ENCODE measurements at regions not wholly inside any gene's neighbourhood (a gene's known extent, or its start where the extent isn't known, plus 50 kb on each side); places are given as distances from the start of the nearest gene placed in this dataset.

- Histone ChIP-seq H3K9ac (ENCODE audit: insufficient read length) (no peak overlapping the region), H3K9me3 (ENCODE audit: low read depth, low read length) (no peaks in the 10 kb centered on the region)
- no peak for TF ChIP-seq POLR2AphosphoS5 (IDR thresholded peaks at IDR 0.05; ENCODE audit: borderline replicate concordance, low read depth, low read length)
- TF ChIP-seq EZH2 (IDR thresholded peaks at IDR 0.05), result no peak
- TF ChIP-seq FOXP2 (optimal IDR thresholded peaks at IDR 0.05; ENCODE audit: control extremely low read depth, extremely low read length, insufficient read depth), result no peak
These were observed 179.3 kb upstream of the PCDH17 start for GRCh38 chr13:57452228-57452627.

GRCh38 chr13:57470491-57470890 lies 161.1 kb upstream of the PCDH17 start:
- peak; percentile 72 for DNase-seq (ENCODE audit: low read depth, low spot score)
- TF ChIP-seq POLR2AphosphoS5 (IDR thresholded peaks at IDR 0.05; ENCODE audit: borderline replicate concordance, low read depth, low read length), result no peak; the same call in 1 of the 2 replicates
- peaks cover 4% of the 10 kb centered on the region; the same call in 1 of the 2 replicates for H3K9me3 ChIP-seq (ENCODE audit: low read depth, low read length)
- no peaks in the 10 kb centered on the region for H3K36me3 ChIP-seq (ENCODE audit: insufficient read depth, low read length)
- peak overlapping the region; percentile 37 for H3K4me3 ChIP-seq
- peak overlapping the region; percentile 96 for H3K27ac ChIP-seq
- H3K9ac ChIP-seq (ENCODE audit: insufficient read length), result no peak overlapping the region

More at GRCh38 chr13:57452228-57452627, 179.3 kb upstream of the PCDH17 start:
- no peak overlapping the region for H3K4me3 ChIP-seq
- H3K36me3 ChIP-seq (ENCODE audit: insufficient read depth, low read length), result no peaks in the 10 kb centered on the region
- no peak for DNase-seq (ENCODE audit: low read depth, low spot score)
- no peak overlapping the region for H3K27ac ChIP-seq

GRCh38 chr13:57491318-57491717 lies 140.2 kb upstream of the PCDH17 start:
- H3K9me3 ChIP-seq (ENCODE audit: low read depth, low read length), result no peaks in the 10 kb centered on the region
- no peak for DNase-seq (ENCODE audit: low read depth, low spot score)
- no peak overlapping the region for H3K4me3 ChIP-seq
- H3K9ac ChIP-seq (ENCODE audit: insufficient read length), result no peak overlapping the region
- no peak overlapping the region for H3K27ac ChIP-seq
- no peaks in the 10 kb centered on the region for H3K36me3 ChIP-seq (ENCODE audit: insufficient read depth, low read length)
- TF ChIP-seq POLR2AphosphoS5 (IDR thresholded peaks at IDR 0.05; ENCODE audit: borderline replicate concordance, low read depth, low read length), result no peak
- TF ChIP-seq EZH2 (IDR thresholded peaks at IDR 0.05), result no peak
- TF ChIP-seq FOXP2 (optimal IDR thresholded peaks at IDR 0.05; ENCODE audit: control extremely low read depth, extremely low read length, insufficient read depth), result no peak

GRCh38 chr13:57507752-57508463 lies 123.6 kb upstream of the PCDH17 start:
- Histone ChIP-seq H3K9me3 (ENCODE audit: low read depth, low read length) (no peaks in the 10 kb centered on the region), H3K9ac (ENCODE audit: insufficient read length) (no peak overlapping the region), H3K36me3 (ENCODE audit: insufficient read depth, low read length) (no peaks in the 10 kb centered on the region), H3K4me3 (no peak overlapping the region), H3K27ac (no peak overlapping the region)
- TF ChIP-seq FOXP2 (optimal IDR thresholded peaks at IDR 0.05; ENCODE audit: control extremely low read depth, extremely low read length, insufficient read depth) (no peak), POLR2AphosphoS5 (IDR thresholded peaks at IDR 0.05; ENCODE audit: borderline replicate concordance, low read depth, low read length) (no peak), EZH2 (IDR thresholded peaks at IDR 0.05) (no peak)
- no peak for DNase-seq (ENCODE audit: low read depth, low spot score)

GRCh38 chr13:57511603-57512002 lies 119.9 kb upstream of the PCDH17 start:
- H3K4me3 ChIP-seq, result no peak overlapping the region
- H3K9ac ChIP-seq (ENCODE audit: insufficient read length), result no peak overlapping the region
- TF ChIP-seq EZH2 (IDR thresholded peaks at IDR 0.05), result no peak
- no peak for DNase-seq (ENCODE audit: low read depth, low spot score)
- H3K36me3 ChIP-seq (ENCODE audit: insufficient read depth, low read length), result no peaks in the 10 kb centered on the region
- H3K27ac ChIP-seq, result no peak overlapping the region
- H3K9me3 ChIP-seq (ENCODE audit: low read depth, low read length), result no peaks in the 10 kb centered on the region

- Histone ChIP-seq H3K4me3 (no peak overlapping the region), H3K9me3 (ENCODE audit: low read depth, low read length) (peaks cover 4% of the 10 kb centered on the region; the same call in 1 of the 2 replicates)
- TF ChIP-seq POLR2AphosphoS5 (IDR thresholded peaks at IDR 0.05; ENCODE audit: borderline replicate concordance, low read depth, low read length), result no peak
- no peak for TF ChIP-seq FOXP2 (optimal IDR thresholded peaks at IDR 0.05; ENCODE audit: control extremely low read depth, extremely low read length, insufficient read depth)
- no peak for TF ChIP-seq EZH2 (IDR thresholded peaks at IDR 0.05)
These were observed 104.3 kb upstream of the PCDH17 start for GRCh38 chr13:57527114-57527735.

GRCh38 chr13:57531256-57531655 lies 100.3 kb upstream of the PCDH17 start:
- Histone ChIP-seq H3K9me3 (ENCODE audit: low read depth, low read length) (peaks cover 4% of the 10 kb centered on the region; the same call in 1 of the 2 replicates), H3K4me3 (no peak overlapping the region), H3K27ac (no peak overlapping the region), H3K9ac (ENCODE audit: insufficient read length) (no peak overlapping the region), H3K36me3 (ENCODE audit: insufficient read depth, low read length) (no peaks in the 10 kb centered on the region)
- DNase-seq (ENCODE audit: low read depth, low spot score), result no peak
- TF ChIP-seq FOXP2 (optimal IDR thresholded peaks at IDR 0.05; ENCODE audit: control extremely low read depth, extremely low read length, insufficient read depth), result no peak
- TF ChIP-seq POLR2AphosphoS5 (IDR thresholded peaks at IDR 0.05; ENCODE audit: borderline replicate concordance, low read depth, low read length), result no peak
- TF ChIP-seq EZH2 (IDR thresholded peaks at IDR 0.05), result no peak

More at GRCh38 chr13:57527114-57527735, 104.3 kb upstream of the PCDH17 start:
- Histone ChIP-seq H3K9ac (ENCODE audit: insufficient read length) (no peak overlapping the region), H3K27ac (no peak overlapping the region), H3K36me3 (ENCODE audit: insufficient read depth, low read length) (no peaks in the 10 kb centered on the region)
- DNase-seq (ENCODE audit: low read depth, low spot score), result no peak

- no peak overlapping the region for H3K4me3 ChIP-seq
- H3K36me3 ChIP-seq (ENCODE audit: insufficient read depth, low read length), result no peaks in the 10 kb centered on the region
- H3K9ac ChIP-seq (ENCODE audit: insufficient read length), result no peak overlapping the region
- H3K9me3 ChIP-seq (ENCODE audit: low read depth, low read length), result no peaks in the 10 kb centered on the region
- no peak for DNase-seq (ENCODE audit: low read depth, low spot score)
- H3K27ac ChIP-seq, result no peak overlapping the region
- TF ChIP-seq EZH2 (IDR thresholded peaks at IDR 0.05) (no peak), POLR2AphosphoS5 (IDR thresholded peaks at IDR 0.05; ENCODE audit: borderline replicate concordance, low read depth, low read length) (no peak), FOXP2 (optimal IDR thresholded peaks at IDR 0.05; ENCODE audit: control extremely low read depth, extremely low read length, insufficient read depth) (no peak)
These were observed 84.6 kb upstream of the PCDH17 start for GRCh38 chr13:57546942-57547341.
